NCI-H446 treated with DMSO at 0.1 percent for 48 hours (cell line): ENCODE measurements at regions not wholly inside any gene's neighbourhood (a gene's known extent, or its start where the extent isn't known, plus 50 kb on each side); places are given as distances from the start of the nearest gene placed in this dataset.

ENCODE experiments used
- DNase-seq: peaks from one replicate; lab custom pipeline; 2025; lab: John Stamatoyannopoulos, UW

DNA sequence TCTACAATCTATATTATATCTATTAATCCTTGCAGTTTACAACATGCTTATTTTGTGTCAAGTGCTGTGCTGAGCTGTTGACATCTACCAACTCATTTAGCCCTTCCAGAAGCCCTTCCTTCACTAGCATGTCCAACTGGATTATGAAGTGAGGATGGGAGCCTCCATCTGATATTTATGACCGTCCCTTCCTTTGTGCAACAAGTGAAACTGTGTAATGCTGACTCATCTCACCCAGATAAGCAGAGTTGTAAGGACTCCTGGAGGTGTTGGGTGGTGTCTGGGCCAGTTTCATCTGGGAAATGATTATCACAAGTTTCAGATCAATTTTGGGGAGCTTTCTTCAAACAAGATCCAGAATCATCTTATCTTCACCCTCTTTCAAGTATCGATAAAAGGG is 156.6 kb upstream of the ETAA1 start:
- no peak for DNase-seq

DNA sequence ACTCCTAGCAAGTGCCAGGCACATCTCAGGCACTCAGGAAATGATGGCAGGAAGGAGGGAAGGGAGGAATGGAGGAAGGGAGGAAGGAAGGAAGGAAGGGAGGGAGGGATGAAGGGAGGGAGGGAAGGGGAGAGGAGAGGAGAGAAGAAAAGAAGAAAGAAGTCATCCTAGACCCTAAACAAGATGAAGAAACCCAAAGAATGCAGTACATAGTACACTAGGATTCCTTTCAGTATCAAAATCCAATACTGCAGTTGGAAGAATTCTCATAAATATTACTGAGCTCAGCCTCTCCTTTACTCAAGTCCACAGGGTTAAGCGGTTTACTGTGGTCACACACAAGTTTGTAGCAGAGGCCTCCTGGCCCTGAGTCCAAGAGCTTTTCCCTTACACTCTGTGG is 155.7 kb upstream of the ETAA1 start:
- no peak for DNase-seq

GRCh38 chr2:67242456-67242855 is 154.7 kb upstream of the ETAA1 start:
- DNase-seq: no peak

DNA sequence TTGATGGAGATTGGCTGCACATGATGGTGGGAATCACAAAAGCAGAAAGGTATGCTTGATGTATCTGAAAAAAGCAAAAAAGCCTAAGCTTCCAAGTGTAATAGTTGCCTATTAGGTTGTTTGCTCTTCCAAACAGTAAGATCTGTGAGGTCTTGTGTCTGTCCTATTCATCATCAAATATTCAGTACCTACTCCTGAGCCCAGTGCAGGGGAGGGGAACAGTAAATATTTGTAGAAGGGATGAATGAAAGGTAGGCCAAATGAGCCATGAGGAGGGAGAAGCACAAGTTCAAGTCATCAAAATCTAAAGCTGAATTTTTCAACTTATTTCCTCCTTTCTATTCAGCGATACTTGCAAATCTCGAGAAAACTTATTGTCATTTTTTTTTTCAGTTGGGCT is 153.2 kb upstream of the ETAA1 start:
- DNase-seq: no peak

GRCh38 chr2:67246791-67247190 is 150.3 kb upstream of the ETAA1 start:
- DNase-seq: peak; percentile 90

GRCh38 chr2:67251741-67252140 is 145.4 kb upstream of the ETAA1 start:
- no peak for DNase-seq

DNA sequence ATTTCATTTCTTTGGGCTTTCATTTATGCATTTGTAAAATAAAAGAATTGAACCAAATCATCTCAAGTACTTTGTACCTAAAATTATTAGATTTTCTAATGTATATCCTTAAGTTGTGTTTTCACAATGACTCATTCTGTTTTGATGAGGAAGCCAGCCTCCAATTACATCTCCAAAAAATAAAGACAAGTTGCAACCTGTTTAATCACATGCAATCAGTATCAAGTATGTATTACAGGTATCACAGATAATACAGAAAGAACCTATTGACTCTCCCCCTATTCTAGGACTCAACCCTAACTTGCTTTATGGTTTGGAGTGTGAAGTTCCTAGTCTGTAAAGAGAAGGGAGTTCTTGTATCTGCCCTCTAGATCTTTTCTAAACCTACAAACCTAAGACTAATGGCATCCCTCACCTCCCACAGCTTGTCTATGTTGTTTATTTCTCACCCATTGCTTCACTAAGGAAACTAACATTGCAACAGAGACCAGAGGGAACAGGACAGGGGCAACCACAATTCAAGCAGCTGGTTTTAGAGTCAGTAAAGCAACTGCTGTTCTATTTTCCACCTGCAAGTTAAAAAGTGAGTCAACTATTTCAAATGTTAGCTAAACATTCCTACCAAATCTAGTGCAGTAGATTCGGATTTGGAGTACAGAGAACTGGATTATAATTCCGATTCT is 141.1 kb upstream of the ETAA1 start:
- no peak for DNase-seq

- no peak for DNase-seq
Measured at GRCh38 chr2:67256892-67257291, 140.2 kb upstream of the ETAA1 start.

DNA sequence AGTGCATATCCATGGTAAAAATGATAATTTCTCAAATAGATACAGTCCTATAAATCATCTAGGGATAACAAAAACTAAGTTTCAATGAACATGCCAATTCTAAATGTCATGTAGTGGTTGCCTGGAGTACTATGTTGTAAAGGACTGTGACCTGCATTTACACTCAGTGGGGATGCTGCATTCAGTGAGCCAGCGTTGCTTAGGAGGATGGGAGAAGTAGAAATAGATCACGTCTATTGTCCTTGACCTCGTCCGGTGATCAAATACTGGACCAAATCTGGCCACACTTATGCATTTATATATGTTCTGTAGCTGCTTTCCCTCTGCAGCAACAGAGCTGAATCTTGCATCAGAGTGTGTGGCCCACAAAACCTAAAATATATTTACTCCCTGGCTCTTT is 139.0 kb upstream of the ETAA1 start:
- DNase-seq: no peak

DNA sequence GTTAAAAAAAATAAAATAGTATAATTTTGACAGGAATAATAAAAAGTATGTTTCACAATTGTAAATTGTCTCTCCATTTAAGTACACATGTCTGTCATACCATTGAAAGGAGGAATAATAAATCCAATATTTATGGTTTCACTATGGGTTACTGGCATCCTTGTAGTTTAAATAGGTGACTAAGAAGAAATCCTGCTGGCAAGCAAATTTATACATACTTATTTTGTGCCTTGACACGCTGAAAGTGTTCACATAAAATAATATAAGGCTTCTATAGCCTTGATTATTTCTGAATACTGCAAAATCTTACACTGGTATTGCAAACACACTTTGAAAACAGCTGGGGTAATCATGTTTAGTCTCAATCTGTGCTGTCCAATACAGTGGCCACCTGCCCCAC is 138.3 kb upstream of the ETAA1 start:
- DNase-seq: no peak

DNA sequence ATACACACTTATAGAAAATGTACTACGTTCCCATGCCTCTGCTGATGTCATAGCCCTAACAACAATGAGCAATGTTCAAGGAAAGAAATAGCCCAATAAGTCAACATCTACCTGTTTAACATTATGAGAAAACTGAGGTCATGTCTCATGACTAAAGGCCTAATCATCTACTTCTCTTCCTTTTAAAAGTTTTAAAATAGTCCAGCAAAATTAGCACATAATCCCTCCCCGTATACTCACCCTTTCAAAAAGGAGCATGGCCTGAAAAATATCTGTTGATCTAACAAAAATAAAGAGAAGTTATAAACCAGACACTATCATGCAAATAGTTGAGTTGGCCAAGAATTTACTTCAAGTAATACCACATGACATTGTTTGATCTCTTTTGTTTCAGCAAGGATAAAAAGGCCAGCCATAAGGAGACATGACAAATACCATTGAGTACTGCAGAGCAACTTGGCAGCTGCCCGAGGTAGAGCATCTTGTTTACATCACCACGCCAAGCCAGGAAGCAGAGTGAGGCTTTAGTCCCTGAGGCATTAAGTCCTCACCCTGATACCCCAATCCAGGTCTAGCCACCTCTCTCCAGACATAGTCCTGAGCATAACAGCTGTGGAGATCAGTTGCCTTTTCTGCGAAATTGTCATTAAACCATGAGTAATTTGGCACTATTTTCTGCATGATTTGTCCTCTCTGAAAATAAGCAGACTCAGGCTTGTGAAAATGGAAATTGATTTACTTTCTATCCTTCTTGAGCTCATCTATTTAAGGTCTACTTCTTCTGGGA is 137.4 kb upstream of the ETAA1 start:
- DNase-seq: peak; percentile 78

DNA sequence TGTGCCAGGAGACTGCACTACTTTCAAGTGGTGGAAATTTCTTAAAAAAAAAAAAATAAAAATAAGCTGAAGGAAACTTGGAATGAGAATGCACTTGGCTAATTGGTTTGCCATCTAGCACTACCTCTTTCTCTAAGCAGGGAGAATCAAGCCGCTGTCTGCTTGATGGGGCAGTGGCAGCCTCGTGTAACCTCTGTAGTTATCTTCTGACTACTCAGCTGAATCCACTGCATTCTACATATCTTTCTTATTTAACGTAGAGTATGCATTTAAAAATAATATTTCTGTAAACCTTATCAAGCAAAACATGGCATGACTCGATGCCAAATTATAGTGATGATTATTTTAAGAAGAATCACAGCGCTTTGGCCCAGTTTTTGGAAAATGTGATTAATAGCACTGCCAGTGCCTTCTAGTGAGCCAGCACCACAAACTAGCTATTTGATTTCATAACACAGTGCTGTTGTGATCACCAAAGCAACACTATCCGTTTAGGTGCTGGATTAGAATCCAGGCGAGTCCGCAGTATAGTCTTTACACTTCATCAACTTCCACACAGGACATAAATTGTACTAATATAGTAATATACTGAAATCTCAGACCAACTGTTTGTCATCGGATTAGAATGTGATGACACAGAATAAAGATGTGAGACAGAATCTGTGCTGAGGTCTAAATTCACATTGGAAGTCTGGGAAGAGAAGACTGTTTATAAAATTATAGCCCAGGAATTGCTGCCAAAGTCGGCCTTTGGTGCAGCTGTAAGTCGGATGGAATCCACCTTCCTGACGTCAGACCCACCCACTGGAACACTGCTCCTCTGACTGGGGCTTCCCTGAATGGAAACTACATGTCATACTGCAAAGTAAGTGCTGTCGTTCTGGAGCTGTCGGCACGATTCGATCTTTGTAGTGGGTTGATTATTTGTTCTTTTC is 136.5 kb upstream of the ETAA1 start:
- DNase-seq: peak; percentile 70

DNA sequence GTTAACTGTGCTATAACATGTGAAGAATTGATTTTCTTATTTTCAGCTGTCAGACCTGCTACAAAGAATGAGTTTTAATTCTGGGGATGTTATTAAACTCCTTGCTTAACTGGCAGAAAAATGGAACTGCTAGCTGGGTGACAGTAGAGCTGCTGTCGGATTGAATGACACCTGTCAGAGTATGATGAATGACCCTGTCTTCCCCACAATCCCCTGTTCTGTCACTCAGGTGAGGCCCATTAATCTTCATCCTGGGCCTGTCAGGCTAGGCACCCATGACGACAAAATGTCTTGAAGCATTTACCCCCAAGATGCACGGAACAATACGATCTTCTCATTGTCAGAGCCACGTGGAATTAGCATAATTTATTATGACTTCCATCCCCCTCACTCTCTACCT is 129.9 kb upstream of the ETAA1 start:
- DNase-seq: no peak

- no peak for DNase-seq
Measured at GRCh38 chr2:67268797-67269196, 128.3 kb upstream of the ETAA1 start.

- no peak for DNase-seq
Measured at GRCh38 chr2:67272195-67272594, 124.9 kb upstream of the ETAA1 start.

DNA sequence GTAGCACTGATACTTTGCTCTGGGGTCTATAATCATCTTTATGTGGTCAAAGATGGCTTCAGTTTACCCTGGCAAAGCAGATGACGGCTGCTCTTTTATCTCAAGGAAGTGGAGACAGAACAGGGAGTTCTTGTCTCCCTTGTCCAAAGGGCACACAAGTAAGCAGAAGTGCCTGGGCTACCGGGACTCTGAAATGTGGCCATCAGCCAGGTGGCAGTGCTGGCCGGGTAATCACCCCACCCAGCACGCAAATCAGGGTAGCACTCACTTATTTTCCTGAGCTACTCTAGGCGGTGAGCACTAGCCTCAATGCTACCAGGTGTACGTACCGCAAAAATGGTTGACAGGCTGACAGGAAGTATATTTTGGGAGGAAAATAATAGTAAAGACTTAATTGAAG is 119.7 kb upstream of the ETAA1 start:
- DNase-seq: no peak

DNA sequence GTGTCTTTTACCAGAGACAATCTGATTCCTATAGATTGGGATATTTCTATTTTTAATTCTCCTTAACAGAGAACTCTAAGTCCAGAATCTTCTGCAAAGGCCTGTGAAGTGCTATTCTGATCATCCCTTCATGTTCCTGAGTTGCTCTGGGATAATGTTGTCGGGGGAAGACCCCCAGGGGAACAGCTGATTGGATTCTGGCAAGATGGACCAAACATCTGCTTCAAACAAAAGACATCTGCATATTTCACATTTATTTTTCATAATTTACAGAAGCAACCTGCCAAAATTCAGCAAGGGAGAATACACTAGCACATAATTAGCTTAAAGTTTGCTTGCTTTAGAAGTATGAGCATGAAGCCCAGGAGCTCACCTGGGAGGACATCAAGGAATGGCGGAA is 116.0 kb upstream of the ETAA1 start:
- no peak for DNase-seq

DNA sequence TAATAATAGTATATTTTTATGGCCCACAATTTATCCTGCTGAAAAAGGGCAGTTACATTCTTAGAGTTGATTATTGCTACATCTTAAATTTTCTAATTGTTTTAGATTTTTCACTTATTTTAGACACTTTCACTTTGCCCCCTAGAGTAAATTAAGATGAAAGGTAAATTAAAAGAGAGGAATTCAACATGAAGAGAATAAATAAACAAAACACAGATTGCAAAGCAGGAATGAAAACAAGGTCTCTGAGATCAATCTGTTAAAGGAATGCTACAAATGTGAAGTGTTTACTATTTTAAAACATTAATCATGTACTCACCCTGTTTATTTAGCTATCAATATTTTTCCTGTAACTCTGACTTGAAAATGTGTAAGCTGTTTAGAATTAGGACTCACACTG is 113.5 kb upstream of the ETAA1 start:
- DNase-seq: no peak

DNA sequence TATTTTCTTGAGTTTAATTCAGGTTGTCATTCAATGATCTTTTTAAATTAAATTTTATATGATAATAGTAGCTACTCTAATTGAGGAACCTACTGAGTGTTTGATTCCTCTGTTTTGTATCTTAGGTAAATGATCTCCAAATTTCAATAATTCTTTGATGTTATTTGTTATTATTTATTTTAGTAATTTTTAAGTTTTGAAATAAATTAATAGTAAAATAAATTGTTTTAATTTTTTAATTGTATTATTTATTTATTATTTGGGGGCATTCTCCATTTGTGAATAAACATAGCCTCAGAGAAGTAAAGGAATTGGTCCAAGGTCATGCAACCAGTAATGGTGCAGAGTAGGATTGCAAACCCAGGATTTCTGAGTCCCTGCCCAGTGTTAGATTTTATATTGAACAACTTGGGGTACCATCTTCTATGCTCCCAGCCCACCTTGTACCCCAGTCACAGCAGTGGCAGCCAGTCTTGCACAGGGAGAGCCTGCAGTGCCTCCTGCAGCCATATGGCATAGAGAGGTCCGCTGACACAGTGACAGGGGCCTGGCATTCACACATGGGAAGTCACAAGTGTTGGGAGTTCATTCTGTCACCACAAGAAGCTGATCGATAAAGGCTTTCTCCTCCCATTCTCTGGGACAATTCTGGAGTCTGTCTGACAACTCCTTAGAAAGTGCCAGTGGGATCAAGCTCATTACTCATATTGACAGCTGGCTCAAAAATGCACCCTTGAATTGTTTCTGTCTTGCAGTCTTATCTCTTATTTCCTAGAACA is 110.0 kb upstream of the ETAA1 start:
- DNase-seq: no peak

GRCh38 chr2:67289271-67289670 is 107.9 kb upstream of the ETAA1 start:
- DNase-seq: no peak

DNA sequence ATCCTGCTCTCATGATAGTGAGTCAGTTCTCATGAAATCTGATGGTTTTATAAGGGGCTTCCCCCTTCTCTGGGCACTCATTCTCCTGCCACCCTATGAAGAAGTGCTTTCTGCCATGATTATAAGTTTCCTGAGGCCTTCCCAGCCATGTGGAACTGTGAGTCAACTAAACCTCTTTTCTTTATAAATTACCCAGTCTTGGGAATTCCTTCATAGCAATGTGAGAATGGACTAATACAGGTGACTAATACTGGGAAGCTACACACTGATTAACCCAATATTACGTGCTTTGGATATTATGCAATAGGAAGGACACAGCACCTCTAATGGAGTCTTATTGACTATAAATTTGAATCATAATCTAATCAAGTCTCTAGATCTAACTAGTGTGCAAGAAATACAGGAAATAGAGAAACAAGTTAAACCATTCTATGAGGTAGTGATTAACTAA is 107.2 kb upstream of the ETAA1 start:
- DNase-seq: no peak
